GM23338 (cell line): ENCODE measurements at regions not wholly inside any gene's neighbourhood (a gene's known extent, or its start where the extent isn't known, plus 50 kb on each side); places are given as distances from the start of the nearest gene placed in this dataset.

Source experiments
- CREB1 ChIP-seq: fragments of 250-450 bp; sonication (Bioruptor Pico); IDR thresholded peaks from 2 replicates; pipeline ENCODE4 v1.5.0; 2020; ENCODE audit warnings: low read depth, mild to moderate bottlenecking, moderate library complexity
- CTCF ChIP-seq, 2 experiments: fragments of 200-600 bp in 1 of 2; sonication (generic) in 1 of 2; conservative IDR thresholded peaks; 2 replicates each; pipeline versions ENCODE4 v1.5.1 to v1.6.1; 2016 to 2017; ENCODE audit warnings: antibody characterized with exemption in 2 of 2, low read depth in 2 of 2, mild to moderate bottlenecking in 2 of 2, moderate library complexity in 1 of 2
- ETS1 ChIP-seq: IDR thresholded peaks from 2 replicates; pipeline ENCODE4 v1.6.1; 2016; ENCODE audit warnings: antibody characterized with exemption
- EZH2 ChIP-seq: fragments of 200-600 bp; sonication (generic); IDR thresholded peaks from one replicate; pipeline ENCODE4 v1.8.0; 2017; ENCODE audit warnings: antibody characterized with exemption, mild to moderate bottlenecking, low read depth; ENCODE audit not compliant: unreplicated experiment
- EZH2phosphoT487 ChIP-seq: fragments of 200-600 bp; sonication (generic); IDR thresholded peaks from one replicate; pipeline ENCODE4 v1.8.1; 2018; ENCODE audit warnings: antibody characterized with exemption; ENCODE audit not compliant: unreplicated experiment
- JUNB ChIP-seq: IDR thresholded peaks from one replicate; pipeline ENCODE4 v1.6.1; 2016; ENCODE audit warnings: antibody characterized with exemption; ENCODE audit not compliant: unreplicated experiment
- POLR2AphosphoS5 ChIP-seq: IDR thresholded peaks from 2 replicates; pipeline ENCODE4 v1.6.1; 2016; ENCODE audit warnings: antibody characterized with exemption, low read depth
- REST ChIP-seq: IDR thresholded peaks from one replicate; pipeline ENCODE4 v1.6.1; 2018; ENCODE audit warnings: antibody characterized with exemption; ENCODE audit not compliant: unreplicated experiment
- STAT1 ChIP-seq: IDR thresholded peaks from one replicate; pipeline ENCODE4 v1.6.1; 2016; ENCODE audit warnings: antibody characterized with exemption; ENCODE audit not compliant: unreplicated experiment
- ZNF114 ChIP-seq: fragments of 250-450 bp; sonication (Bioruptor Pico); IDR thresholded peaks from 2 replicates; pipeline ENCODE4 v1.5.0; 2020; ENCODE audit warnings: mild to moderate bottlenecking, moderate library complexity
- ZNF331 ChIP-seq: fragments of 250-450 bp; sonication (Bioruptor Pico); IDR thresholded peaks from 2 replicates; pipeline ENCODE4 v1.5.0; 2020; ENCODE audit warnings: low read depth, mild to moderate bottlenecking, moderate library complexity

- TF ChIP-seq CTCF (conservative IDR thresholded peaks at IDR 0.05; ENCODE audit: low read depth in 2 of 2) (no peak), EZH2 (no peak), REST (no peak), STAT1 (no peak), POLR2AphosphoS5 (no peak), JUNB (no peak), ETS1 (no peak), EZH2phosphoT487 (no peak), CREB1 (CRISPR knock-in tag) (no peak), ZNF114 (no peak), ZNF331 (CRISPR knock-in tag) (no peak)
Observed at GRCh38 chr9:81171689-81172088, 517.7 kb downstream of the TLE1 start.
